Erythroblast (primary cell): ENCODE measurements at regions not wholly inside any gene's neighbourhood (a gene's known extent, or its start where the extent isn't known, plus 50 kb on each side); places are given as distances from the start of the nearest gene placed in this dataset.

ENCODE experiments used
- GATA1 ChIP-seq: IDR thresholded peaks from 2 replicates; pipeline ENCODE4 v1.6.1; 2011; ENCODE audit warnings: low read depth, mild to moderate bottlenecking, control low read depth, low read length, moderate library complexity
- POLR2A ChIP-seq: IDR thresholded peaks from 2 replicates; pipeline ENCODE4 v1.6.1; 2011; ENCODE audit warnings: mild to moderate bottlenecking, low read length

DNA sequence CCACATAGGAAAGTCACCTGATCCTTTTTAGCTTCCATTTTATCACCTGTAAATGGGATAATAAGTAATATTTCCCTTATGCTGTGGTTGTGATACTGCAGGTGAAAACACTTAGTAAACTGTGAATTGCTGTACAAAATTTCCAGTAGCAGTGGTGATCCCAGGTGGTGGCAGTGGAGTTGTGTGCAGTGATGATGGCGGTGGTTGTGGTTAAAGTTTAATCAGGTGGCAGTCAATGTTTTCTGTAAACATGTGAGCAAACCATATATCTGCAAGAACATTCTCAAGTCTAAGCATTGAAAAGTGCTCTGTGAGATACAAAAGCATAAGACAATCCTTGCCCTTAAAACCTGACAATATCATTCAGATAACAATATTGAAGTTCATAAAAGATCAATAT is 480.2 kb downstream of the RASEF start:
- TF ChIP-seq POLR2A: no peak
- no peak for TF ChIP-seq GATA1
